ENCODE measurements at regions not wholly inside any gene's neighbourhood (a gene's known extent, or its start where the extent isn't known, plus 50 kb on each side); places are given as distances from the start of the nearest gene placed in this dataset.

DNA sequence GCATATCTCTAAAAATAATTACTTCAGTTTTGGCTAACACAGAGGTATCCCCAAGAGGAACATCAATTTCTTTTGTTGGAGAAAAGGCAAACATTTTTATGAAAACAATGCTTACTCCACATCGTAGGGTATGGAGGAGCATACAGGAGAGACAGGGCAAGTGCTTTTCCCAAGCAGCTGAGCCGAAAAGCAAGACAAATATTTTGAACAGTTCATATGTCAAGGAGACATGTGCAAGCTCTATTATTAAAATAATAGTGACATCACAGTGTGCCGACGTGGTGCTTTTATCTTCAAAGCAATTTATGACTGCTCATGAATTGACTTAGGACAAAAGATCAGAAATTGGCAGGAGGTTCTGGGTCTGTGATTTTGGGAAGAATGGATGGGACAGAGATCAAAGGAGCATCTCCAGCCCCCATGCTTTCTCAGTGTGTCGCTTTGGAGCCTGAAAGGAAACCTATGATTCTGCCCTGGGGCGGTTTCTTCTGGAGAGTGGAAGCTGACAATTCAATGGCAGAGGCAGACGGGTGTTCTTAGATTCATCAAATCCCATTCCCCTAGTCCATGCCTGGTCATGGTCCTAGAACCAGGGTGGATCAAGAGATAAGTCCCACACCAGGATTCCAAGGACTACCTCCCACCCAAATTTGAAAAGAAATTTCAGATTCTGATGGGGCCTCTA, 97.1 kb downstream of the JCAD start:
- no peak for DNase-seq (ENCODE audit: low read depth in 6 of 9, low spot score in 9 of 9)
- 97% methylated on average over 7 of the region's 7 CpGs for WGBS
- no peaks in the 10 kb centered on the region for H3K9me3 ChIP-seq (ENCODE audit: control insufficient read depth in 2 of 2, insufficient read depth in 1 of 2, low read length in 1 of 2)
- H3K27me3 ChIP-seq (ENCODE audit: control insufficient read depth in 2 of 2, insufficient read depth in 1 of 2, low read length in 1 of 2) = no peaks in the 10 kb centered on the region
- no peaks in the 10 kb centered on the region for H3K36me3 ChIP-seq (ENCODE audit: control insufficient read depth in 2 of 2, insufficient read depth in 2 of 2, low read length in 1 of 2)
- peaks cover 0 to 4% of the 10 kb centered on the region in 2 donors for H3K4me1 ChIP-seq (ENCODE audit: control insufficient read depth in 2 of 2, insufficient read depth in 2 of 2, low read length in 2 of 2)
- H3K4me3 ChIP-seq (ENCODE audit: low read length in 2 of 2) = no peak overlapping the region
- no peak overlapping the region for H3K27ac ChIP-seq (ENCODE audit: low read depth in 1 of 2, low read length in 1 of 2)

DNA sequence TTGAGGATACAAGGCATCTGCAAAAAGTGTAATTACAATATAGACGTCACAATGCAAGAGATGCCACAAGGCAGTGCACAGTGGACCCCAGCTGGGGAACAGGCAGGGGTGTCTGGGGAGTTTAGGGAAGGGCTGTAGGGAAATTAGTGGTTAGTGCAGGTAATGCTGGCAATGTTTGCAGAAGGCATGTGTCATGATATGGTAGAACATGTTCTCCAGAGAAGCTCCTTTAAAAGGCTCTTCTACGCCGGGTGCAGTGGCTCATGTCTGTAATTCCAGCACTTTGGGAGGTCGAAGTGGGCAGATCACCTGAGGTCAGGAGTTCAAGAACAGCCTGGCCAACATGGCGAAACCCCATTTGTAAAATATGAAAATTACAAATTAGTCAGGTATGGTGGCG, 98.0 kb downstream of the JCAD start:
- H3K36me3 ChIP-seq (ENCODE audit: control insufficient read depth in 2 of 2, insufficient read depth in 2 of 2, low read length in 1 of 2) = no peaks in the 10 kb centered on the region
- DNase-seq (ENCODE audit: low read depth in 6 of 9, low spot score in 9 of 9) = no peak
- H3K4me3 ChIP-seq (ENCODE audit: low read length in 2 of 2) = no peak overlapping the region
- H3K27ac ChIP-seq (ENCODE audit: low read depth in 1 of 2, low read length in 1 of 2) = no peak overlapping the region
- WGBS = 97% methylated on average over 6 of the region's 6 CpGs
- H3K9me3 ChIP-seq (ENCODE audit: control insufficient read depth in 2 of 2, insufficient read depth in 1 of 2, low read length in 1 of 2) = no peaks in the 10 kb centered on the region
- H3K27me3 ChIP-seq (ENCODE audit: control insufficient read depth in 2 of 2, insufficient read depth in 1 of 2, low read length in 1 of 2) = no peaks in the 10 kb centered on the region
- peaks cover 0 to 4% of the 10 kb centered on the region in 2 donors for H3K4me1 ChIP-seq (ENCODE audit: control insufficient read depth in 2 of 2, insufficient read depth in 2 of 2, low read length in 2 of 2)

GRCh38 chr10:29960261-29960660, 99.1 kb downstream of the JCAD start:
- 81% methylated on average over 3 of the region's 3 CpGs for WGBS
- Histone ChIP-seq H3K27me3 (ENCODE audit: control insufficient read depth in 2 of 2, insufficient read depth in 1 of 2, low read length in 1 of 2) (no peaks in the 10 kb centered on the region), H3K36me3 (ENCODE audit: control insufficient read depth in 2 of 2, insufficient read depth in 2 of 2, low read length in 1 of 2) (no peaks in the 10 kb centered on the region), H3K9me3 (ENCODE audit: control insufficient read depth in 2 of 2, insufficient read depth in 1 of 2, low read length in 1 of 2) (no peaks in the 10 kb centered on the region), H3K4me1 (ENCODE audit: control insufficient read depth in 2 of 2, insufficient read depth in 2 of 2, low read length in 2 of 2) (peaks cover 0 to 4% of the 10 kb centered on the region in 2 donors), H3K27ac (ENCODE audit: low read depth in 1 of 2, low read length in 1 of 2) (no peak overlapping the region), H3K4me3 (ENCODE audit: low read length in 2 of 2) (no peak overlapping the region)
- no peak for DNase-seq (ENCODE audit: low read depth in 6 of 9, low spot score in 9 of 9)

DNA sequence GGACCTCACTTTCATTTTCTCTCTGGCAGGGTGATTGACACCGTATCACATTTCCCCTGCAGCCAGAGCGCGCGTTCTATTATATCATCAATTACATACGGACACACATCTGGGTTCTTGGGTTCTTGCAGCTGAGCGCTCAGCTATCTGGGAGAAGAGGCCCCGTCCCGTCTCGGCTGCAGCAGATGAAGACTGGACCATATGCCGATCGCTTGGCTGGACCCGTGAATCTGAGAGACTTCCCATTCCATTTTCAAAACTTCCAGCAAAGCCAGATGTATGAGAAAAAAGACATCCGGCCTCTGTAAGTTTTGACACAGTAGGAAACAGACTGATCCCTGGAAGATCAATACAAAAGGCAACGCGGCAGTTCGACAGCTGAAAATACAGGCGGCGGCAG, 99.8 kb downstream of the JCAD start:
- Histone ChIP-seq H3K9me3 (ENCODE audit: control insufficient read depth in 2 of 2, insufficient read depth in 1 of 2, low read length in 1 of 2) (no peaks in the 10 kb centered on the region), H3K27ac (ENCODE audit: low read depth in 1 of 2, low read length in 1 of 2) (no peak overlapping the region), H3K4me1 (ENCODE audit: control insufficient read depth in 2 of 2, insufficient read depth in 2 of 2, low read length in 2 of 2) (peaks cover 0 to 4% of the 10 kb centered on the region in 2 donors), H3K27me3 (ENCODE audit: control insufficient read depth in 2 of 2, insufficient read depth in 1 of 2, low read length in 1 of 2) (no peaks in the 10 kb centered on the region), H3K36me3 (ENCODE audit: control insufficient read depth in 2 of 2, insufficient read depth in 2 of 2, low read length in 1 of 2) (no peaks in the 10 kb centered on the region), H3K4me3 (ENCODE audit: low read length in 2 of 2) (no peak overlapping the region)
- 84% methylated on average over 18 of the region's 18 CpGs for WGBS
- DNase-seq (ENCODE audit: low read depth in 6 of 9, low spot score in 9 of 9) = no peak

DNA sequence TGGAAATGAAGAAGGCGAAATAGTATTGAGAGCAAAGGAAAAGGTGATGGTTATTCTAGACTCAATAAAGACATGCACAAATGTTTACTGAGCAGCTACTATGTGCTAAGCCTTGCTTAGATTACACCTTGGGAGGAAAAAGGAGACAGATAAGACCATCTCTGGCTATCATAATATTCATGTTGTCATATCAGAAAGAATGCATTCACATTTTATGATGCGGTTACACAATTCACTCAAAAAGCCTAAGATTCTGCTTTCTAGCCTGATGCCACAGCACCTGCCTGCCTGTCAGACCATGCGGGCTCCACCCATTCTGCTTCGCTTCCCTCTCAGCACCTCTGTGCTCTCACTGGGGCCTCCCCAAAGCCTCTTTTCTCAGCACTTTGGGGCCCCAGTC, 100.9 kb downstream of the JCAD start:
- no peaks in the 10 kb centered on the region for H3K36me3 ChIP-seq (ENCODE audit: control insufficient read depth in 2 of 2, insufficient read depth in 2 of 2, low read length in 1 of 2)
- no peak overlapping the region for H3K27ac ChIP-seq (ENCODE audit: low read depth in 1 of 2, low read length in 1 of 2)
- no peaks in the 10 kb centered on the region for H3K27me3 ChIP-seq (ENCODE audit: control insufficient read depth in 2 of 2, insufficient read depth in 1 of 2, low read length in 1 of 2)
- H3K4me1 ChIP-seq (ENCODE audit: control insufficient read depth in 2 of 2, insufficient read depth in 2 of 2, low read length in 2 of 2) = peaks cover 0 to 4% of the 10 kb centered on the region in 2 donors
- no peak overlapping the region for H3K4me3 ChIP-seq (ENCODE audit: low read length in 2 of 2)
- no peak for DNase-seq (ENCODE audit: low read depth in 6 of 9, low spot score in 9 of 9)
- no peaks in the 10 kb centered on the region for H3K9me3 ChIP-seq (ENCODE audit: control insufficient read depth in 2 of 2, insufficient read depth in 1 of 2, low read length in 1 of 2)
- WGBS = 98% methylated on average over 4 of the region's 4 CpGs

DNA sequence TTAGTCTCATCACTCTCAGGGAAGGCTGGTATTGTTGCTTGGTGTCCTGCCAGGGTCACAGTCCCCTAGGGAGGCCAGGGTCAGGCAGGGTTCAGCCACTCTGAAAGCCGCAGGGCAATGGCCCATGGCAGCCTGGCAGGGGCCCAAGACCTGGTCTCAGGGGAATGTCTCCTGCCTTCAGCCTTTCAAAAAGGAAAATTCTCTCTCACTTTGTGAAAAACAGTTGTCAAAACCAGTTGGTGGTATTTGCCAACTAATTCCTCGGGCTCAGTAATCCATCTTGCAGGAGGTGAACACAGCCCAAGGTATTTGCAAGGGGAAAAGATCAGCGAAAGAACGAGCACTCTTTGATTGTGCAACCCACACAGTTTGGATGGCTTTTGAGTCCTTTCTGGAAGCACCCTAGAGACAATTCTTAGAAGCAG, 101.5 kb downstream of the JCAD start:
- Histone ChIP-seq H3K4me3 (ENCODE audit: low read length in 2 of 2) (no peak overlapping the region), H3K36me3 (ENCODE audit: control insufficient read depth in 2 of 2, insufficient read depth in 2 of 2, low read length in 1 of 2) (no peaks in the 10 kb centered on the region), H3K9me3 (ENCODE audit: control insufficient read depth in 2 of 2, insufficient read depth in 1 of 2, low read length in 1 of 2) (no peaks in the 10 kb centered on the region), H3K4me1 (ENCODE audit: control insufficient read depth in 2 of 2, insufficient read depth in 2 of 2, low read length in 2 of 2) (peaks cover 0 to 4% of the 10 kb centered on the region in 2 donors), H3K27me3 (ENCODE audit: control insufficient read depth in 2 of 2, insufficient read depth in 1 of 2, low read length in 1 of 2) (no peaks in the 10 kb centered on the region), H3K27ac (ENCODE audit: low read depth in 1 of 2, low read length in 1 of 2) (peak overlapping the region in 1 of 2 donors; percentile 64)
- WGBS = 95% methylated on average over 4 of the region's 4 CpGs
- DNase-seq (ENCODE audit: low read depth in 6 of 9, low spot score in 9 of 9) = no peak

GRCh38 chr10:29957236-29957635, 102.2 kb downstream of the JCAD start:
- Histone ChIP-seq H3K27me3 (ENCODE audit: control insufficient read depth in 2 of 2, insufficient read depth in 1 of 2, low read length in 1 of 2) (no peaks in the 10 kb centered on the region), H3K9me3 (ENCODE audit: control insufficient read depth in 2 of 2, insufficient read depth in 1 of 2, low read length in 1 of 2) (no peaks in the 10 kb centered on the region), H3K4me1 (ENCODE audit: control insufficient read depth in 2 of 2, insufficient read depth in 2 of 2, low read length in 2 of 2) (peaks cover 0 to 4% of the 10 kb centered on the region in 2 donors), H3K36me3 (ENCODE audit: control insufficient read depth in 2 of 2, insufficient read depth in 2 of 2, low read length in 1 of 2) (no peaks in the 10 kb centered on the region), H3K27ac (ENCODE audit: low read depth in 1 of 2, low read length in 1 of 2) (no peak overlapping the region), H3K4me3 (ENCODE audit: low read length in 2 of 2) (no peak overlapping the region)
- DNase-seq (ENCODE audit: low read depth in 6 of 9, low spot score in 9 of 9) = no peak
- 44% methylated on average over 4 of the region's 4 CpGs for WGBS

DNA sequence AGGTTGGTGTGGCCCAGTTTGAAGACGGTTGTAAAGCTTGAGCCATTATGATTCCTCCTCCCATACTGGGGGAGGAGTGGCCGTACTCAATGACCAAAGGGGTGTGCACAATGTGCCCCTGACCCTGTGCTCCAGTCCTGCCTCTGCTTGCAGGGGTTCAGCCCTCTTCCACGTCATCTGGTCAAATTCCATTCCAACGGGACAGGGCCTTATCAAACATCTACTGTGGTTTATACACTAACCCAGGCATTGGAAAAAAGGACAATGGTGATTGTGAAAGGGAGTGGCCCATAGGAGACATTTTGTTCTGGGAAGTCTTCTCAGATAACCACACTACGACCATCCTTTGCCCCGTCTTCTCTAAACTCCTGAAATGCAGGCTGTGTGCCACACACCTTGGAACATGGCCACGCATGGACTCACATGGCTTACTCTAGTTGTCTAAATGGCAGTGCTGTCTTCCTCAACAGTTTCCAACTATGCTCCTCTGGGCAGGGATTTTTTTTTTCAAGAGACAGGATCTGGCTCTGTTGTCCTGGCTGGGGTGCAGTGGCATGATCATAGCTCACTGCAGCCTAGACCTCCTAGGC, 103.0 kb downstream of the JCAD start:
- Histone ChIP-seq H3K4me3 (ENCODE audit: low read length in 2 of 2) (no peak overlapping the region), H3K4me1 (ENCODE audit: control insufficient read depth in 2 of 2, insufficient read depth in 2 of 2, low read length in 2 of 2) (peaks cover 0 to 4% of the 10 kb centered on the region in 2 donors), H3K36me3 (ENCODE audit: control insufficient read depth in 2 of 2, insufficient read depth in 2 of 2, low read length in 1 of 2) (no peaks in the 10 kb centered on the region), H3K9me3 (ENCODE audit: control insufficient read depth in 2 of 2, insufficient read depth in 1 of 2, low read length in 1 of 2) (no peaks in the 10 kb centered on the region), H3K27ac (ENCODE audit: low read depth in 1 of 2, low read length in 1 of 2) (no peak overlapping the region), H3K27me3 (ENCODE audit: control insufficient read depth in 2 of 2, insufficient read depth in 1 of 2, low read length in 1 of 2) (no peaks in the 10 kb centered on the region)
- 89% methylated on average over 7 of the region's 7 CpGs for WGBS
- no peak for DNase-seq (ENCODE audit: low read depth in 6 of 9, low spot score in 9 of 9)

DNA sequence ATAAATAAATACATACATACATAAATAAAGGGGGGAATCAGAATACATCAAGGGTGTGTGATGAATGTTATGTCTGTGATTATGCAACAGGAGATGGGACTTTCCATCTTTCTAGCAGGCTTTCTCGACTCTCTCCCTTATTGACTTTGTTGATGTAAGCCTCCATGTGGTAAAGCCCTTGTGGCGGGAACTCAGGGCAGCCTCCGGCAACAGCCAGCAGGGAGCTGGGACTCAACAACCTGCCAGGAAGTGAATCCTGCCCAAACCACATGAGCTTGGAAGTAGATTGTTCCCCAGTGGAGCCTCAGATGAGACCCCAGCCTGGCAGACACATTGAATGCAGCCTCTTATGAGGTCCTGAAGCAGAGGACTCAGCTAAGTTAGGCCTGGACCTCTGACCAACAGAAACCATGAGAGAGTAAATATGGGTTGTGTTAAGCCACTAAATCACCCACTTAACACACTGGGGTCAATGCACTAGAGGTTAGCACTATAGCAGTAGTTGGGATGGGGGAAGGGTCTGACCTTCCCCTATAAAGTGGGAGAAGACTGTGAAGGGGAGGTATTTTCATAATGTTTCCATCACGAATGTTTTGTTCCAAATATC, 104.0 kb downstream of the JCAD start:
- 93% methylated on average over 4 of the region's 4 CpGs for WGBS
- Histone ChIP-seq H3K27me3 (ENCODE audit: control insufficient read depth in 2 of 2, insufficient read depth in 1 of 2, low read length in 1 of 2) (no peaks in the 10 kb centered on the region), H3K9me3 (ENCODE audit: control insufficient read depth in 2 of 2, insufficient read depth in 1 of 2, low read length in 1 of 2) (no peaks in the 10 kb centered on the region), H3K27ac (ENCODE audit: low read depth in 1 of 2, low read length in 1 of 2) (peak overlapping the region in 1 of 2 donors; percentile 7), H3K4me1 (ENCODE audit: control insufficient read depth in 2 of 2, insufficient read depth in 2 of 2, low read length in 2 of 2) (peaks cover 0 to 4% of the 10 kb centered on the region in 2 donors), H3K36me3 (ENCODE audit: control insufficient read depth in 2 of 2, insufficient read depth in 2 of 2, low read length in 1 of 2) (no peaks in the 10 kb centered on the region), H3K4me3 (ENCODE audit: low read length in 2 of 2) (no peak overlapping the region)
- DNase-seq (ENCODE audit: low read depth in 6 of 9, low spot score in 9 of 9) = no peak

Measured in thymus (tissue), 11 donors.